ENCODE measurements at regions not wholly inside any gene's neighbourhood (a gene's known extent, or its start where the extent isn't known, plus 50 kb on each side); places are given as distances from the start of the nearest gene placed in this dataset.

GRCh38 chr20:23155141-23155590 is 69.0 kb upstream of the CD93 start:
- peaks cover 76% of the 10 kb centered on the region for H3K4me1 ChIP-seq
- no peak for TF ChIP-seq CTCF (IDR thresholded peaks at IDR 0.05; ENCODE audit: borderline replicate concordance)
- intact Hi-C loops (cut with micrococcal nuclease): no loop called here

GRCh38 chr20:23153696-23154341 is 67.7 kb upstream of the CD93 start:
- Histone ChIP-seq H3K27ac (replicated peaks) (peak overlapping the region; percentile 87), H3K9me3 (replicated peaks) (no peaks in the 10 kb centered on the region), H3K4me1 (peaks cover 76% of the 10 kb centered on the region), H3K36me3 (no peaks in the 10 kb centered on the region), H3K4me3 (no peak overlapping the region), H3K27me3 (ENCODE audit: low read depth) (no peaks in the 10 kb centered on the region)
- TF ChIP-seq CTCF (IDR thresholded peaks at IDR 0.05; ENCODE audit: borderline replicate concordance): no peak
- intact Hi-C loops (cut with micrococcal nuclease): no loop called here
- no peak for DNase-seq

More at GRCh38 chr20:23155141-23155590, 69.0 kb upstream of the CD93 start:
- Histone ChIP-seq H3K27ac (replicated peaks) (peak overlapping the region; percentile 87), H3K4me3 (no peak overlapping the region), H3K36me3 (no peaks in the 10 kb centered on the region), H3K9me3 (replicated peaks) (no peaks in the 10 kb centered on the region), H3K27me3 (ENCODE audit: low read depth) (no peaks in the 10 kb centered on the region)
- DNase-seq: no peak

- H3K36me3 ChIP-seq: no peaks in the 10 kb centered on the region
- no peaks in the 10 kb centered on the region for H3K27me3 ChIP-seq (ENCODE audit: low read depth)
- no peak for TF ChIP-seq CTCF (IDR thresholded peaks at IDR 0.05; ENCODE audit: borderline replicate concordance)
- no peak overlapping the region for H3K4me3 ChIP-seq
- peak overlapping the region; percentile 87 for H3K27ac ChIP-seq (replicated peaks)
- peaks cover 78% of the 10 kb centered on the region for H3K4me1 ChIP-seq
- no peaks in the 10 kb centered on the region for H3K9me3 ChIP-seq (replicated peaks)
- intact Hi-C loops (cut with micrococcal nuclease): no loop called here
- no peak for DNase-seq
Observed at GRCh38 chr20:23152902-23153301, 66.8 kb upstream of the CD93 start.

GRCh38 chr20:23152308-23152892 is 66.3 kb upstream of the CD93 start:
- no peak overlapping the region for H3K4me3 ChIP-seq
- peak overlapping the region; percentile 87 for H3K27ac ChIP-seq (replicated peaks)
- no peak for TF ChIP-seq CTCF (IDR thresholded peaks at IDR 0.05; ENCODE audit: borderline replicate concordance)
- H3K27me3 ChIP-seq (ENCODE audit: low read depth): no peaks in the 10 kb centered on the region
- no peaks in the 10 kb centered on the region for H3K9me3 ChIP-seq (replicated peaks)
- DNase-seq: peak; percentile 83
- peaks cover 83% of the 10 kb centered on the region for H3K4me1 ChIP-seq
- intact Hi-C loops (cut with micrococcal nuclease): no loop called here
- no peaks in the 10 kb centered on the region for H3K36me3 ChIP-seq

GRCh38 chr20:23151885-23152284 is 65.8 kb upstream of the CD93 start:
- no peaks in the 10 kb centered on the region for H3K9me3 ChIP-seq (replicated peaks)
- H3K4me1 ChIP-seq: peaks cover 85% of the 10 kb centered on the region

More at GRCh38 chr20:23151885-23152284, 65.8 kb upstream of the CD93 start:
- Histone ChIP-seq H3K27me3 (ENCODE audit: low read depth) (no peaks in the 10 kb centered on the region), H3K4me3 (no peak overlapping the region), H3K27ac (replicated peaks) (peak overlapping the region; percentile 87), H3K36me3 (no peaks in the 10 kb centered on the region)
- no peak for DNase-seq
- intact Hi-C loops (cut with micrococcal nuclease): no loop called here
- no peak for TF ChIP-seq CTCF (IDR thresholded peaks at IDR 0.05; ENCODE audit: borderline replicate concordance)
